Suppressor macrophage treated with lipopolysaccharide for 1 hour (primary cell): ENCODE measurements at regions not wholly inside any gene's neighbourhood (a gene's known extent, or its start where the extent isn't known, plus 50 kb on each side); places are given as distances from the start of the nearest gene placed in this dataset.

Experiments used
- DNase-seq, 3 donors: peaks; one replicate each; pipeline ENCODE4 v3.0.0-alpha.2; 2020 to 2022

DNA sequence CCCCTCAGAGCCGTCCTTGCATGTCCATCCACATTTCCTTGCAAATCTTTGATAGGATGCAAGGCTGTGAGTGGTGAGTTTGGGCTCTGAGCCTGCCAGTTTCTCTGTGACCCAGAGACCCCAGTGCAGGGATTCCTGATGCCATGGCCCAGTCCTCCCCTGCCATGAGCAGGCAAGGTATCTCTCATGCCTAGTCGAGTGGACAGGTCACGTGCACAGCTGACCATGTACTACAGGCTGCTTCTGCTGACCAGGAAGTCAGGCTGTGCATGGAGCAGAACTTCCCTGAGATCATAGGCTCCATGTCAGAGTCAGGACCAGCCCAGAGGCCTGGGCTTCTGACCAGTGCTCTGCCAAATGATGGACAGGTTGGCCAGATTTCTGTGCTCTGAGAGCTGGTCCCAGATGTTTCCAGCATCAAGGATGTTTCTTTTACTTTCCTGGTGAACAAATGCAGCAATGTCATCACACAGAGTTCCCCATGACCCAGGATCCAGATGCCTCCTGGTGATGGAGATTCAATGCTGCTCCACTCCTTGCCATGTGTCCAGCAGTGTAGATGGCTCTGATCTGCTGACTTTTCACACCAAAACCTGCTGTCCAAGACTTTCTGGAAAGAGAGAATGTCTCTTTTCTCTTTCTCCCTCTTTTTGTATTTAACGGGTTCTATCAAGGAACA, 321.6 kb upstream of the HS6ST1 start:
- no peak for DNase-seq

DNA sequence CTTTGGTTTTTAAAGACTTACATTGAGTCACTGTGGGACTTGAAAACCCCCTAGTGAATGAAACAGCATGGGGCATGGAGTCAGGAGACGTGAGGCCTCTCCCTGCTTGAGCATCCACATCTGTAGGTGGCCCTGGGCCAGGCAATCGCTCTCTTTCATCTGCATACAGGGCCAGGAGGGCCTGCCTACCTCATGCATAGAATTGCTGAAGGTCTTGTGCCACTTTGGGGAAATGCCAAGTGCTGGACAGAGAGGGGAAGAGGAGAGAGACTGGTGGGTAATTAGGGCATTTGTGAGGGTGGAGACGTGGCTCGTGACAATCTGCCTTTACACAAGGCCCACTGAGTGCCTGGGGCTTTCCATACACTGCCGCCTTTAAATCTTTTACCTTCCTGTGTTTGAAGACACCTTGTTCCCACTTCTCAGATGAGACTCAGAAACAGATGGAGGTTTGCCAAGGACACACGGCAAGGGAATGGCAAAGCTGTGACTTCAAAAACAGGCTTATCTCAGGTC, 322.2 kb upstream of the HS6ST1 start:
- DNase-seq: no peak

DNA sequence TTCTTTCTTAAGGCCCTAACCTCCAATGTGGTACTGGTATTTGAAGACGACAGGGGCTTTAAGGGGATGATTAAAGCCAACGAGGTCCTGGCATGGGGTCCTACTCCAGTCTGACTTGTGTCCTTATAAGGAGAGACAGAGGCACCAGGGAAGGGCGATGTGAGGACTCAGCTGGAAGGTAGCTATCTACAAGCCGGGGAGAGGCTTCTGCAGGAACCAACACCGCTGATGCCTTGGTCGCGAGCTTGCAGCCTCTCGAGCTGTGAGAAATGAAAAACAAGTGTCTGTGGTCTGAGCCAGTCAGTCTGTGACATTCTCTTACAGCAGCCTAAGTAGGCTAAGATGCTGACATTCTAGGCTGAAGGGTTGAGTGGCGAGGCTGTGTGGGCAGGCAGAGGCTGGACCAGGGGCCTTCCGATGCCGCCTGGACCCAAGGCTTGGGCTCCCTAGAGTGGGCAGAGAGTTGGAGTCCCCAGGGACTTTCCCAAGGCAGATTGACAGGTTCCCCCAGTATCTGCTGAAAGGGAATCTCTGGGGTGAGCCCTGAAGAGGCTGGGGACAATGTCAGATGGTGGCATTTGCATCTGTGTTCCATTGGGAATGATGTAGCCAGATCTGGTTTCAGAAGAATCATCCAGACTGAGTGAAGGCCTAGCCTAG, 322.9 kb upstream of the HS6ST1 start:
- peak; percentile 29 to 63 (median 61) for DNase-seq

DNA sequence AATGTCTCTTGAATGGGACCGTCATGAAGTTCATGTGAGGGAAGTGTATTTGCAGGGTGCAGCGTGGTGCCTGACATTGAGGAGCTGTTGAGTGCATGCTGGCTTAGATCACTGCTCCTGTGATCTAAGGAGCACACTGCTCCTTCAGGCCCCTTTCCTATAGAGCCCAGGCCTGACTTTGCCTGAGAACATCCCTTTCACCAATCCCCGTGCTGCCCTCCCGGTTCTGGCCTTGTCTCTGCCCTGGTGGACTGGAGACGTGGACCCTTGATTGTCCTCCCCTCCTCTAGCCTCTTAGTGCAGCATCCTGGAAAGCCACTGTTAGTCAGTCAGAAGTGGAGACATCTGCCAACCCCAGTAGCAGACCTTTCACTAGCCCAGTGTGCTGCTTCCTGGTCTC, 323.6 kb upstream of the HS6ST1 start:
- DNase-seq: no peak

DNA sequence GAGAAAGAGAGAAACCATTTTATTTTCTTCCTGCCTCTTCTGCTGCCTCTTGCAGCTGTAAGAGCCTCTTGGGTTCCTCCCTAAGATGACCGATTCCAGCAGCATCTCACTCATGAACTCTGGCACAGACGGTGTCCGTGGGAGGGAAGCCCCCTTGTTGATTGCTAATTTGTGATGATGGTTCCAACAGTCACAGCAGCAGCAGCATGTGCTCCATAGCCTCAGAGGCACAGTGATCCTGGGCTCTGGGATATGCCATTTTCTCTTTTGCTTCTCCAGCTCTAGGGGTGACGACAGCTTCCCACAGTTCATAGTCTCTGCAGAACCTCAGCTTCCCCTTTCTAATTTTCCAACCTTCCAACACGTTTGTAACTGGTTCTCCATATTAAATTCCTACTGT, 324.2 kb upstream of the HS6ST1 start:
- peak; percentile 64 to 80 (median 72) for DNase-seq

DNA sequence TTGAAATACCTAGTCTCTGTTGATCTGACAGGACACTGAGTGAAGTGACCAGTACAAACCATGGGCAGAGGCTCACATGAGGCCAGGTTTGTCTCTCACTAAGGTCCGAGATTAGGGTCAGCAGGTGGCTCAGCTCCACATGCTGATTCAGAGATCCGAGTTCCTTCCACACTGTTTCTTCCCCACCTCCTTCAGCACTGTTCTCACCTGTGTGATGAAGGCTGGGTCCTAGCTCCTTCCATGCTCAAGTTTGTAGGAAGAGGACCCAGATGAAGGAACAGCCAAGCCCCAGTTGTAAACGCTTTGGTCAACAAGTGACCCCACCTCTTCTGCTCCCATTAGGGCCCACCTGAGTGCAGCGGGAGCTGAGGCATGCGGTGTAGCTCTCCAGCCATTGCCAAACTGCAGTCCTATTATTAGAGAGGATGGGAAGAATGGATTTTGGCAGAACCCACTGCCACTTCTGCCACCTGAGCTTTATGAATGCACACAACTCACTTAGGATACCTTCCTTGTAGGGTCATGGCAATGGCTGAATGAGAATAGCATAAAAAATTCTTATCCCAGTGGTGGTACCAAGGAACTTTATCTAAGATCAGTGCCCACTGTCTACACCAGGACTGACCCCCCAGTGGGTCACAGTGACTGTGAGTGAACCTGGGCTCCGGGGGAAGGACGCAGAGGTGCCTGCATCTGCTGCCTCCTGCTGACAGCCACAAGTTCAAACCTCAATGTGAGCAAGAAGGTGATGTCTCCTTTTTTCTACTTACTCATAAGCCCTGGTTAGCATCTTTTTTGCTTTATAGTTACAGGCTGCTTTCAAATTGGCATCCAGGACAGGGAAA, 324.8 kb upstream of the HS6ST1 start:
- DNase-seq: no peak

DNA sequence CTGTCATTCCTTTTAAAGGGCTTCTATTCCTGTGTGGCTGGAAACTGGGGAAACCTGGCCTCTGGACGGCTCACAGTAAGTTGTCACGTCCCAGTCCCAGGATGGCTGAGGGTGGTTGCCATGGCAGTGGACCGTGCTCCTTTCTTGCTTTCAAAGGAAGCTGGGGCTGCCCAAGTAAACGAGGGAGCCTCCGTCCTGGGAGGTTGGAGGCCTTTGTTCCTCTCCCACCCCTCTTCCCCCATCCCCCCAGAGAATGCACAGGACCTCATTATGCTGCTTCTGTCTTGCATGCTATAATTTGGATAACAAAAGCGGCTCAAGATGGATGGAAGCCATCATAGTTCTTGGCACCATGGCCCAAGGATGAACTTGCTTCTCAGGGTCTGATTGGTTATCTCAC, 325.5 kb upstream of the HS6ST1 start:
- DNase-seq: no peak

DNA sequence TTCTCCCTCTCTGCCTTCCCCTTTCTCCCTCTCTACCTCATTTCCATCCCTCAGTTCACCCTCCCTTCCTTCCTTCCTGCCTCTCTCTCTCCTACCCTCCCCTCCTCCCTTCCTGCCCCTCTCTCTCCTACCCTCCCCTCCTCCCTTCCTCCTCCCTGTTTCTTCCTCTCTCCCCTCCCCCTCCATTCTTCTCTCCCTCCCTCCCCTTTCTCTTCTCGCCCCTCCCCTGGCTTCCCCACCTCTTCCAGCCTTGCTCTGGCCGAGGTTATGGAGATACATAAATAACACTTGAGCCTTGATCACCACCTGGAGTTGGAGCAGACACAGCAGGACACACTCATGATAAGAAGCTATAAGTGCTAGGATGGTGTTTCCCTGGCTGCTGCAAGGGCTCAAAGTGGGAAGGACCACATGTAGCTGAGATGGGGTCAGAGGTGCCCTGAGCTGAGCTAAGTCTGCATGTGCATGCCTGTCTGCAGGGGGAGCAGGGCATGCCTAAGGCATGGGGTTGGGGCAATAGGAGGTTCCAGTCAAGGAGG, 326.1 kb upstream of the HS6ST1 start:
- no peak for DNase-seq

DNA sequence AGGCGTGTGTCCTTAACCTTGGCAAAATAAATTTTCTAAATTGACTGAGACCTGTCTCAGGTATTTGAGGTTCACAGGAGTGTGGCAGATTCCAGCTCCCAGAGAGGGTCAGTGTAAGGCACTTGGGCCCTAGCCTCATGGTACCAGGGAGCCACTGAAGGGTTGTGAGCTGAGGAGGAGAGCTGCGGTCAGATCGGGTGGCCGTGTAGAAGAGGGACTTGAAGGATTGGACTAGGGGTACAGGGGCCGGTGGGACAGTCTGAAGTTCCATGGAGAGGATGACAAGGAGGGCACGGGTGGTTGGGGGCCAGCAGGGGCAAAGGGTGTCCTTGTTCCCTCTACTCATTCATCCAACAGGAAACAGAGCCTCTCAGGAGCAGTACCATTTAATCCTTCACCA, 327.0 kb upstream of the HS6ST1 start:
- DNase-seq: no peak

DNA sequence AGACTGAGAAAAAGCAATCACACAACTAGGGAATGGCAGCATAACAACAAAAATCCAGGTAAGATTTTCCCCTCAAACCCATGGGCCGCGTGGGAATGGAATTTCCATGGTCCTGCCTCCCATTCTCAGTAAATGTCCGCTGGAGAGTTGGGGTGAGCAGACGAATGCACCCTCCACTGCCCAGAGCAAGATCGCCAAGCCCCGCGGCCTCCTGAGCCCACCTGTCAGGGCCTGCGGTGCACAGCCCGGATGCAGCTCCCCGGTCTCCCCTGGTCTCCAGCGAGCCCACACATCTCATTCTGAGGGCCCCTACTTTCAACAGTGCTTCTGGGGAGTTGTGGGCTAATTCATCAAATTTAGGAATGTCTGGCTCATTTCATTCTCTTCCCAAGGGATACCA, 327.4 kb upstream of the HS6ST1 start:
- no peak for DNase-seq

DNA sequence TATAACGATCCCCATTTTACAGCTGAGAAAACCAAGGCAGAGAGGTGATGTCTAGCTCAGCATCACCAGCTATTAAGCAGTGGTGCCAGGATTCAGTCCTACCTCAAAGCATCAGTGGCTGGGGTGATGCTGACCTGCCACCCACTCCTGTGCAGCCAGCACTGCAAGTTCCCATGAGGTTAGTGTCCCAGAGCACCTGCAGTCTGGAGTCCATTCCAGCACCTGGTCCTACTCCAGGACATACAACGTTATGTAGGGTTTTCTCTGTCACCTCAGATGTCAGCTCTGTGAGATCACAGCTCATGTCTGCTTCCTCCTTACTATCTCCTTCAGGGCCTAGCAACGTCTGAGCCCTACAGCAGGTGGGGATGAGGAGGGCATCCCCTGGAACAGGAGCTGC, 328.0 kb upstream of the HS6ST1 start:
- DNase-seq: no peak

DNA sequence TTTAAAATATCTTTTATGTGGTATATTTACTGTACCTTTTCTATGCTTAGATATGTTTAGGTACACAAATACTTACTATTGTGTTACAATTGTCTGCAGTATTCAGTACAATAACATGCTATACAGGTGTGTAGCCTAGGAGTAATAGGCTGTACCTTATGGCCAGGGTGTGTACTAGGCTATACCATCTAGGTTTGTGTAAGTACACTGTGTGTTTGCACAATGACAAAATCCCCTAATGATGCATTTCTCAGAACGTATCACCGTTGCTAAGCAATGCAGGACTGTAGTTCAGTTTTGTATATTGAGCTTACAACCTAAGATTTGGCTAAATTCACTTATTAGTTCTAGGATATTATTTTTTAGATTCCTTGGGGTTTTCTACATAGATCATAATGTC, 332.3 kb upstream of the HS6ST1 start:
- no peak for DNase-seq

DNA sequence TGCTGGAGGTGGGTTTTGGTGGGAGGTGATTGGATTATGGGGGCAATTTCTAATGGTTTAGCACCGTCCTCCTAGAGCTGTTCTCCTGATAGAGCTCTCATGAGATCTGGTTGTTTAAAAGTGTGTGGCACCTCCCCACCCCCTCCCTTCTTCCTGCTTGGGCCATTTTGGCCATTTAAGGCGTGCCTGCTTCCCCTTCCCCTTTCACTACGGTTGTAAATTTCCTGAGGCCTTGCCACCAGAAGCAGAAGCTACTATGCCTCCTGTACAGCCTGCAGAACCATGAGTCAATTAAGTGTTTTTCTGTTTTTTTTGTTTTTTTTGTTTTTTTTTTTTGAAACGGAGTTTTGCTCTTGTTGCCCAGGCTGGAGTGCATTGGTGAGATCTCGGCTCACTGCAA, 335.7 kb upstream of the HS6ST1 start:
- DNase-seq: peak; percentile 84 to 89 (median 87)

DNA sequence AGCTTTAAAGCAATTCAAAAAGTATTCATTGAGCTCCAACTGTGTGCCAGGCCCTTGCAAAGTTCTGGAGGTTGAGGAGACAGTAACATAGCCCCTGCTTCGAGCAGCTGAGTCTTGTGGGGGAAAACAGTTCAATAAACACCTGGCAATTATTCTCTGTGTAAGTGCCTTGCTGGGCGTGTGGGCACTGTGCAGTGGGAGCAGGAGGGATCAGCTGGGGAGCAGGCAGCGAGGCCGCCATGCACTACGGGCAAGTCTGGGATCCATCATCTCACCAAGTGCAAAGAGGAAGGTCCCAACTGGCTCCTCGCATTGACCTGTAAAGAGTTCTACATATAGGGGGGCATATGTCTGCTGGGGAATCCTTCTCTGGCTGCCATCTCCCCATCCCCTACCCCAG, 342.2 kb upstream of the HS6ST1 start:
- DNase-seq: no peak

DNA sequence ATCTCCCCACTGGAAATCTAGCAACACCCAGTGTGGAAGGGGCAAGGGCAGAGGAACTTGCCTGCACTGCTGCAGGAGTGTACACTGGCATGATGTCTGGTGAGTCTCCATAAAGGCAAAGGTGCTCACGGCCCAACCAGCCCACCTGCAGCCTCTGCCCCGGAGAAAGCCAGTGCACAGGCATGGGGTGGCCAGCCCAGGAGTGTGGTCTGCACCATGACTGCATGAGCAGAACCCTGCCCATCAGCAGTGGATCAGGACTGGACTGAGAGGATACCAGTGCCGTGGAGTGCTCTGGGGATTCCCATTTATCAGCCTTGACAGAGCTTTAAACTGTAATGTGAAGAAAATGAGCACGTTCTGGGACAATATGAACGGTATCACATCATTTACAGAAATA, 342.6 kb upstream of the HS6ST1 start:
- no peak for DNase-seq

DNA sequence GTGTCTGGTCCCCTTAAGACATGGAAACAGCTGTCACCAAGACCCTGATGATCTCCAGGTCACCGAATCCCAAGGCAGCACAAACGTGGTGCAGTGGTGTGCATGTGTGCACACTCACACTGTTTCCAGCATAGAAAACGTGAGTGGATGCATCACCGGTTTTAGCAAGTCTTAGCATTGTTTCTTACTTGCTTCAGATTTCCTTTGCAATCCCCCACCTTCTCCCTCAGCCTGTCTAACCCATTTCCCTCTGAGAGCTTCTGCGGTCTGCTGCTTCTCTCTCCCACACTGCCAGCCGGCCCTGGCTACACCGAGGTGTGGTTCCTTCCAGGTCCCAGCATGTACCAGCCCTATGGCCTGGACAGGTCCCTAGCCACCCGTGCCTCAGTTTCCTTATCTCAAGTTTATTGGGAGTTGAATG, 343.4 kb upstream of the HS6ST1 start:
- DNase-seq: no peak

DNA sequence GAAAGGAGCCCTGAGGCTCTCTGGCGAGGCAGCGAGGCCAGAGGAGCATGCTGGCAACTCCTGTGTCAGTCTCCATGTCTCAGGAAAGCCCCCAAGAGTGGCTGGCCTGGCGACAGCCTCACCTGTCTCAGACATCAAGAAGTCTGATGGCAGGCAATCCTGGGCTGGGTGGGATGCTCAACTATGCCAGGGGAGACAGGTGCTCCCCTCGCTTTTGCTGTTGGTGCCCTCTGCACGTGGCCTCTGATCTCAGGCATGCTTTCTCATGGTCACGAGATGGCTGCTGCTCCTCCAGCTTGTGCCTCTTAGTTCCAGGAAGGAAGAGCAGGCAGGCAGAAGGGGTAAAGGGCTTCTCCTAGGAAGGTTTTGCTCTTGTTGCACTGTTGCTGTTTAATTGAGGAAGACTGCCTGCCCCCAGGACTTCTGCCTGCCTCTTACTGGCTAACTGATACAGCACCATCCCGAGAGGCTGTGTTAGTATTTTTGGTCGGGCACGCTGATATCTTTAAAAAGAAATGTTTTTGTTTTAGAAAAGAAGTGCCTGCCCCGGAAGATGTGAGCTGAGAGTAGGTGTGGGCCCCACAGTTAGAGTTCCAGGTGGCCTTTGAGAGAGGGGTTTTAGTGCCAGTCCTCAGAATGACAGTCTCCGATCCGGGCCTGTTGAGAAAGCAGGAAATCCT, 344.8 kb upstream of the HS6ST1 start:
- DNase-seq: no peak

DNA sequence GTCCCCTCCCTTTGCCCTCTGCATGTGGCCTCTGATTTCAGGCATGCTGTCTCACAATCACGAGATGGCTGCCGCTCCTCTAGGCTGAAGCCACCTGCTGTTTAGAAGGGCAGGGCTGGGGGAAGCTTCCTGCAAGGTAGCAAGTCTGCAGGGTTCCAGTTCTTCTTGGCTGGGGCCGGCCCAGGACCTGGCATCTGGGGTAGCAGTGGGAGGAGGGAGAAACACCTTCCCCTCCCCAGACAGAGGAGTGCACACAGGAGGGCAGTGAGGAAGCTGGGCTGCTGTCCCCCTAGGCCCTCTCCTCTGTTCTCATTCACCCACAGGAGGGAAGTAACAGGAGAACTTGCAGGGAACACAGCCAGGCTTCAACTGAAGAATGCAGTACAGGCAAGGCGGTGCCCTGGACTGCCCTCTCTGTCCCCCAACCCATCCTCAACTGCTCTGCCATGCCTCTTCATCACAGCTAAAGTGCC, 345.9 kb upstream of the HS6ST1 start:
- no peak for DNase-seq

DNA sequence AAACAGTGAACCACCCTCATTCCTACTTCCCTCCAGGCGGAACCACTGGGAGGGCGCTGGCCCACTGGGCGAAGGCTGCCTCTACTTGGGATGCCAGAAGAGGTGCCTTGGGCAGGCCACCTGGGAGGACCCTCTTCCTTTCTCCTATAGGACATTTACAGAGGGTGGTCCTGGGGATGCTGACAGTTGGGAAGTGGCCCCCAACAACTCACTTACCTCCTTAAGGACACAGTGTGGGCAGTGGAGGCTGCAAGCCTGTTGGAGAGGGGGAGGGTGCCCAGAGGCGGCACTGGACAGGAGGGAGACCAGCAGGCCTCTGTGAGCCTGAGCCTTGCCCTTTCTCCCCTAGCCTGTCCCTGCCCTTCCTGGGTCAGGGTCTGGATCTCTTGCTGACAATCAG, 346.4 kb upstream of the HS6ST1 start:
- DNase-seq: no peak

DNA sequence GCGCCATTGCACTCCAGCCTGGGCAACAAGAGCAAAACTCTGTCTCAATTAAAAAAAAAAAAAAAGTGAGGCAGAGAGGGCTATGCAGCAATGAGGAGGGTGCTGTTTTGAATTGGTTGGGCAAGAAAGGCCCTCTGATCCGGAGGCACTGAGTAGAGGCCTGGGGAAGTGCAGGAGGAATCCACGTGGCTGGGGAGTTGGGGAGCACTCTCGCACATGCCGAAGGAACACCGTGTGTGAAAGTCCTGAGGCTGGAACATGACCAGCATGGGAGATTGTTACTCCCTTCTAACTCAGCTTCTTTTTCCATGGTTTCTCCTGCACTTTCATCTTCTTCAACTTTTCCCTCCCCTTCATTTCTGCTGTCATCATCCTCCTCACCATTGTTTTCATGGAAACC, 347.9 kb upstream of the HS6ST1 start:
- no peak for DNase-seq

DNA sequence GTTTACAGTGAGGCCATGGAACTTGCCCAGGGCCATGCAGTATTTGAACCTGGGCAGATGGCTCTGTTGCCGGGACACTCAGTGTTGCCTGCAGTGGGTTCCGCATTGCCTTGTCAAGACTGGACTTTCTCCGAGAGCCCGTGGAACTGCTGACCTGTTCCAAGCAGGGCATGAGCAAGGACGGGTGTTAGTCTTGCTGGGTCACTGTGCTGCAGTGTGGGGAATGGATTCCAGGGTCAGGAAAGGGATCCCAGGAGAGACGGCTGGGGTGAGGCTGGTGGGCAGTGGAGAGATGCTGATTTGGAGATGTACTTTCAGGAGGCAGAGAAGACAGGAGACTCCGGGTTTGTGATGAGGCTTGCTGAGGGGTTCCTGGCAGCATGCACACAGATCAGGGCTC, 348.7 kb upstream of the HS6ST1 start:
- DNase-seq: no peak

DNA sequence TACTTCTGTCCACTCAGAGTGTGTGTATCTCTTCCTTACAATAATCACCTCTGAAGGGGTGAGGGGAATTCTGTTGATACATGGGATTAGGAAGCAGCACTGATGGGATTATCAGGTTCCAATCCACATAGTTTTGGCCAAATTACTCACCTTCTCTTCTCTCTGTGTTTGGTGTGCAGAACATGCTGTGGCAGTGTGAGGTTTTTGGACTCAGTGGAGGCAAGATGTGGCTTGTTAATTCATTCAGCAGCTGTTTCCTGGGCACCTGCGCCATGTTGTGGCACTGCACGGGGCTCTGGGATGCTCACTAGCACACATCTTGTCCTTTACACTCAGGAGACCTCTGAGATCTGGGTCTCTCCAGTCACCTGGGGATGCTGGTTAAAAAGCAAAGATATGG, 350.3 kb upstream of the HS6ST1 start:
- DNase-seq: no peak

DNA sequence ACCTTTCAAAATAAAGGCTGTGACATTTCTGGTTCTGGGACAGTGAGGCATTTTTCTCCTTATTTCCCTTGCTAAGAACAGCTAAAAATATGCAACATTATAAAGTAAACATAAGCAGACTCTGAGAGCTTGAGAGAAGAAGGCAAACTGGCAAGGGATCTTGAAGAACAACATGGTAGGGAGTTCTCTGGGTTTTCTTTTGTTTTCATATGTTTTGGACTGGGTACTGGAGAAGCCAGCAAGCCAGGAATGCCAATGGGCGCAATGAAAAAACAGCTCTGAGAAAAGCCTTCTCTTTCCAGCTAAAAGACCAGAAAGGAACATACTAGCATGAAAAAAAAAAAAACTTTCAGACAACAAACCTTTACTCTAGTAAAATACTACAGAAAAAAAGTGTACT, 351.4 kb upstream of the HS6ST1 start:
- no peak for DNase-seq
